H7 (cell line): ENCODE measurements at regions not wholly inside any gene's neighbourhood (a gene's known extent, or its start where the extent isn't known, plus 50 kb on each side); places are given as distances from the start of the nearest gene placed in this dataset.
"Not testable (repeated sequence)": the region's sequence is repeated elsewhere in the genome, so short reads cannot be mapped to it uniquely, and the experiment has no call there.

Experiments used
- DNase-seq: peaks from one replicate; pipeline ENCODE4 v3.0.0; 2012
- H3K27me3 ChIP-seq: 2 replicates; pipeline ENCODE4 v1.6.0; 2011; ENCODE audit warnings: mild to moderate bottlenecking, low read length; ENCODE audit not compliant: control insufficient read depth, insufficient read depth
- H3K36me3 ChIP-seq: replicated peaks from 2 replicates; pipeline ENCODE4 v1.5.1; 2011; ENCODE audit warnings: low read length; ENCODE audit not compliant: control insufficient read depth, insufficient read depth
- H3K4me3 ChIP-seq: 2 replicates; pipeline ENCODE4 v1.5.1; 2011; ENCODE audit warnings: low read depth, mild to moderate bottlenecking, control low read depth, low read length, moderate library complexity; ENCODE audit not compliant: insufficient read depth

GRCh38 chr2:102871707-102872106 lies 109.9 kb downstream of the TMEM182 start:
- no peak for DNase-seq
- no peak overlapping the region for H3K4me3 ChIP-seq
- H3K36me3 ChIP-seq: no peaks in the 10 kb centered on the region
- no peaks in the 10 kb centered on the region for H3K27me3 ChIP-seq

- no peak for DNase-seq
- H3K27me3 ChIP-seq: no peaks in the 10 kb centered on the region
- no peak overlapping the region for H3K4me3 ChIP-seq
- H3K36me3 ChIP-seq: no peaks in the 10 kb centered on the region
Observed at GRCh38 chr2:102872388-102872787, 110.6 kb downstream of the TMEM182 start.

- not testable (repeated sequence) for H3K27me3 ChIP-seq, H3K36me3 ChIP-seq, DNase-seq, H3K4me3 ChIP-seq
Observed at GRCh38 chr2:102879513-102879912, 117.7 kb downstream of the TMEM182 start.

DNA sequence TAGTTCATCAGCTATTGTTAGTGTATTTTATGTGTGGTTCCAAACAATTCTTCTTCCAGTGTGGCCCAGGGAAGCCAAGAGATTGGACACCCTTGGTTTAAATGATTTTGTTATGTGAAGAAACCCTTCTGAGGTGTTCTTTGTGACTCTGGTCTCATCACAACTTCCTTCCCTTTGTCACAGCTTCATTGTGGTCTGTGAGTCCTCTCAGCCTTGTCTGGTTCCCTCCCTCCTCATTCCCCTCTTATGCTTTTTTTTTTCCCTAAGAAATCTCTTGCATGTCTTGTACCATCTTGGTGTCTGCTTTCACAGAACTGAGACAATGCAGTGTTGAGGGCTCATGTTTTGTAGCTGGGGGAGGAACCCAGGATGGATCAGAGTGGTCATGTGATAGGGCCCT lies 118.9 kb downstream of the TMEM182 start:
- DNase-seq: no peak
- no peak overlapping the region for H3K4me3 ChIP-seq
- H3K36me3 ChIP-seq: no peaks in the 10 kb centered on the region
- no peaks in the 10 kb centered on the region for H3K27me3 ChIP-seq

- Histone ChIP-seq H3K27me3 (no peaks in the 10 kb centered on the region), H3K4me3 (no peak overlapping the region), H3K36me3 (no peaks in the 10 kb centered on the region)
- no peak for DNase-seq
Observed at GRCh38 chr2:102886216-102886893, 124.5 kb downstream of the TMEM182 start.

DNA sequence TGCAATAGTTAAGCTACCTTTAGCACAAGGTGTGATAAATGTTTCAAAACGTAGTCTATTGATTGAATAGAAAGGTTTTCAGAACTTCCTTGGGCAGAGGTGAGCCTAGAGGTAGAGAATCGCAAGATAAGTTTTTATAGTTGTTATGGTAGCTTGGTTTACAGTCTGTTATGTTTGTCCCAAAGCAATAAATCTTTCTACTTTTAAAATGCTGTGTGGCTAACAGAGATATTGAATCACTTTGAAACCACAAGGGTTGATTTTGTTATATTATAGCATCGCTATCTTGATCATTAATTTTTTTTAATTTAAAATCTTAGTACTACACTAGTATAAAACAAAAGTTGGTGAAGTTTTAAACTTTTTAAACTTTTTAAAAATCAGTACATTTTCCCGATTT lies 126.7 kb downstream of the TMEM182 start:
- H3K36me3 ChIP-seq: no peaks in the 10 kb centered on the region
- DNase-seq: no peak
- no peaks in the 10 kb centered on the region for H3K27me3 ChIP-seq
- H3K4me3 ChIP-seq: no peak overlapping the region

DNA sequence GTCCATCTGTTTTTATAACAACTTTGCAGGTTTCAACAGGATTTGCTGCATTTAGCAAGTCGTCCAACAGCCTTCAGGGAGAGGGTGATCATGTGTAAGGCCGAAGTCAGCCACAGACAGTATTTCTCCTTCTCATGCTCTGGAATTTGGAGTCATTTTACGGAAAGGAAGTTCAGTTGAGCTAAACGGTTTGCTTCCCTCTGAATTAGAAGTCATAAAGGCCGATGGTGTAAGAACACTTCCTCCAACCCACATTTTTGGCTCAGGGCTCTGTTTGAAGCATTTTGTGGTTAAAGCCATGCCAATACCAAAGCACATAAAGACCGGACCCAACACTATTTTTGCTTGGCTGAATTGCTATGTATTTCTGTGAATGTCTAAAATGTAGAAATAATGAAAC lies 129.5 kb downstream of the TMEM182 start:
- DNase-seq: no peak
- H3K36me3 ChIP-seq: no peaks in the 10 kb centered on the region

GRCh38 chr2:102892698-102893310 lies 131.0 kb downstream of the TMEM182 start:
- H3K27me3 ChIP-seq: peaks cover 5% of the 10 kb centered on the region
- DNase-seq: no peak
- H3K36me3 ChIP-seq: no peaks in the 10 kb centered on the region
- H3K4me3 ChIP-seq: no peak overlapping the region

More for the DNA sequence above, 129.5 kb downstream of the TMEM182 start:
- Histone ChIP-seq H3K4me3 (no peak overlapping the region), H3K27me3 (peaks cover 5% of the 10 kb centered on the region)

- no peak for DNase-seq
- no peak overlapping the region for H3K4me3 ChIP-seq
- H3K27me3 ChIP-seq: peaks cover 5% of the 10 kb centered on the region
- H3K36me3 ChIP-seq: no peaks in the 10 kb centered on the region
Observed at GRCh38 chr2:102893870-102894269, 132.0 kb downstream of the TMEM182 start.

- no peak for DNase-seq
- H3K4me3 ChIP-seq: no peak overlapping the region
- H3K36me3 ChIP-seq: no peaks in the 10 kb centered on the region
- peaks cover 5% of the 10 kb centered on the region for H3K27me3 ChIP-seq
Observed at GRCh38 chr2:102895376-102895775, 133.5 kb downstream of the TMEM182 start.

DNA sequence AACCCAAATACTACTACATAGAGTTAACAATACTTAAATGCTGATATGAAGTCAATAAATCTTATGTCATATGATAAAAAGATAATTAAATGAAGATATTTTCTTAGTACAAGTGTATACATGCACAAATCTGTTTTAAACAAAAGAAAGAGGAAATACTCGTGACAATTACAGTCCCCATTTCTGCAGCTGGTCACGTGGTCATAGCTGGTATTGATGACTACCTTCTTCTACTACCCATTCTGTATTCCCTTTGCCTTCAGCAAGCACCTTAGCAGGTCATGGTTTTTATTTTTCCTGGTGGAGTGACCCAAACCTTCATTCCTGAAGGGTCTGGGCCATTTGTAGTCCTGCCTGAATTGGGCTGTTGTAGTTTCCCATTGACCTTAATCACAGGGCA lies 147.4 kb downstream of the TMEM182 start:
- H3K36me3 ChIP-seq, H3K27me3 ChIP-seq, DNase-seq, H3K4me3 ChIP-seq: not testable (repeated sequence)

DNA sequence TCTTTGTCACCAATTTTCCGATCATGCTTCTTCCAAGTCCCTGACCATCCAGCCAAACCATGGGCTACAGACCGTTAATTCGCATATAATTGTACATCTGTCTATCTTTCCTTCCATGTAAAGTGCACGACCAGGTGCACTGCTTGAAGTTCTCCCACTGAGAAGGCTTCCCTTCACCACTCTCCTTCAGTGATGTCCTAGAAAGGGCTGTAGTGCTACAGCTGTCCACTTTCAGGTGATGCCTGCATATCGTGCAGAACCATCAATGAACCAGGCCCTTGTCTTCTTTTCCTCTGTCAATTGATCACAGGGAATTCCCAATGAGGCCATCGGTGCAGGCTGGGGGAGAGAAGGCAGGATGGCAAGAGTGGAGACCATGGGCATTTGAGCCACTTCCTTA lies 148.9 kb downstream of the TMEM182 start:
- DNase-seq: no peak
- H3K36me3 ChIP-seq: no peaks in the 10 kb centered on the region
- H3K27me3 ChIP-seq: no peaks in the 10 kb centered on the region
- H3K4me3 ChIP-seq: no peak overlapping the region

DNA sequence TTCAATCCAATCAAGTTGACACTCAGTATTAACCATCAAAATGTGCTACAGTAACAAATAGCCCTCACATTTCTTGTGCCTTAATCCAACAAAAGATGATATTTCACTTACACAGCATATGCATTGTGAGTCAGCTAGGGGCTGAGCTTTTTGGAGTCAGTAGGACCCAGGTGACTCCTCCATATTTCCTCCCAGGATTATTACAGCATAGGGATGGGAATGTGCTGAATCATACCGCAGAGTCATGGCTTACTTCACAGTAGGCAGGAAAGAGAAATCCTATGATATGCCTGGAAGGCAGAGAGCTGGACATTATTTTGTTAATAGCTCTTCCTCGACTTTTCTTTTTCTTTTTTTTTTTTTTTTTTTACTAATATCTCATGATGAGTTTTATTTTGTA lies 153.3 kb downstream of the TMEM182 start:
- H3K27me3 ChIP-seq: no peaks in the 10 kb centered on the region
- no peak for DNase-seq
- no peaks in the 10 kb centered on the region for H3K36me3 ChIP-seq
- H3K4me3 ChIP-seq: no peak overlapping the region

GRCh38 chr2:102922321-102922720 lies 160.5 kb downstream of the TMEM182 start:
- Histone ChIP-seq H3K27me3 (no peaks in the 10 kb centered on the region), H3K36me3 (no peaks in the 10 kb centered on the region), H3K4me3 (no peak overlapping the region)
- DNase-seq: no peak

DNA sequence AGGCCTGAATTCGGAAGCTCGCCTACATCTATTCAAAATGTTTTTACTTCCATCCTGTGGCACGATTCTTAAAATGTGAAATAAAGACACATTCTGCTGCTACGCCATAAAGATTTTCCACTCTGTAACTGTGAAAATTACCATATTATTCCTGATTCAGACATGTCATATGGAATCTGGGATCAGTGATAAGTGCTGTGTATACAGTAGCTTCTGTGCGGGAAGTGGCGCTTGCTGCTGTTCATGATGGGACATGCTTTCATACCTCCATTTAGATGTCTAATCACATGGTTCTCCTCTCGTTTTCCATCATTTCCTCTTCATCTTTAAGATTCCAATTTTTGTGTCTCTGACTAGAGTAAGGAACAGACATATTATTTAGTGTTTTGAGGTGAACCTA lies 163.2 kb downstream of the TMEM182 start:
- no peak for DNase-seq
- no peaks in the 10 kb centered on the region for H3K27me3 ChIP-seq
- H3K36me3 ChIP-seq: no peaks in the 10 kb centered on the region
- H3K4me3 ChIP-seq: no peak overlapping the region
